ENCODE measurements at regions not wholly inside any gene's neighbourhood (a gene's known extent, or its start where the extent isn't known, plus 50 kb on each side); places are given as distances from the start of the nearest gene placed in this dataset.

DNA sequence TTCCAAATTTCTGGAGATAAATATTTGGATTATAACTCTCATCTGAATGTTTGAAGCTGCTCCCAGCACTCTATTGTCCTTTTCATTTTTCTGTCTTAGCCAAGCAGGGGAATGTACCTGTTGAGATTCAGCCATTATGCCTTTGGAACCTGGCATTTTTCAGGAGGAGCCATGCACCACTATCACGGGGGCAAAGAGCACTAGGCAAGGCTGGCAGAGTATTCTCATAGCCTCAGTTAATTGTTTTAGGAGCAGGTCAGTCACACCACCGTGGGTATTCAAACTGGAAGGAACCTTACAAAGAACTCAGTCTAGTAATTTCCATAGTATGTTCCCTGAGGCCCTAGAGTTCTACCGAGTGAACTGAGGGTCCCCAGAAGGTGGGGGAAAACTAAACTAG, 348.9 kb downstream of the TMEM114 start:
- TF ChIP-seq, protein P1, sequence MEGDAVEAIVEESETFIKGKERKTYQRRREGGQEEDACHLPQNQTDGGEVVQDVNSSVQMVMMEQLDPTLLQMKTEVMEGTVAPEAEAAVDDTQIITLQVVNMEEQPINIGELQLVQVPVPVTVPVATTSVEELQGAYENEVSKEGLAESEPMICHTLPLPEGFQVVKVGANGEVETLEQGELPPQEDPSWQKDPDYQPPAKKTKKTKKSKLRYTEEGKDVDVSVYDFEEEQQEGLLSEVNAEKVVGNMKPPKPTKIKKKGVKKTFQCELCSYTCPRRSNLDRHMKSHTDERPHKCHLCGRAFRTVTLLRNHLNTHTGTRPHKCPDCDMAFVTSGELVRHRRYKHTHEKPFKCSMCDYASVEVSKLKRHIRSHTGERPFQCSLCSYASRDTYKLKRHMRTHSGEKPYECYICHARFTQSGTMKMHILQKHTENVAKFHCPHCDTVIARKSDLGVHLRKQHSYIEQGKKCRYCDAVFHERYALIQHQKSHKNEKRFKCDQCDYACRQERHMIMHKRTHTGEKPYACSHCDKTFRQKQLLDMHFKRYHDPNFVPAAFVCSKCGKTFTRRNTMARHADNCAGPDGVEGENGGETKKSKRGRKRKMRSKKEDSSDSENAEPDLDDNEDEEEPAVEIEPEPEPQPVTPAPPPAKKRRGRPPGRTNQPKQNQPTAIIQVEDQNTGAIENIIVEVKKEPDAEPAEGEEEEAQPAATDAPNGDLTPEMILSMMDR (IDR thresholded peaks at IDR 0.05), result no peak
- TF ChIP-seq EZH2 (IDR thresholded peaks at IDR 0.05) (no peak), EZH2phosphoT487 (IDR thresholded peaks at IDR 0.05) (no peak)

Measured in neural progenitor cell (in vitro differentiated cells).